Mucosa of descending colon (tissue), 3 donors: ENCODE measurements at regions not wholly inside any gene's neighbourhood (a gene's known extent, or its start where the extent isn't known, plus 50 kb on each side); places are given as distances from the start of the nearest gene placed in this dataset.

Source experiments
- ATAC-seq: fragments of 200-7000 bp; cut with Tn5 transposase; one replicate; pipeline ENCODE4 v1.9.1; 2020; ENCODE audit warnings: mild to moderate bottlenecking, moderate library complexity
- DNase-seq, 3 donors: peaks; one replicate each; pipeline ENCODE4 v3.0.0-alpha.2; 2020
- H3K36me3 ChIP-seq: fragments of 200-600 bp; one replicate; pipeline ENCODE4 v1.8.0; 2021; ENCODE audit warnings: low read depth, mild to moderate bottlenecking
- H3K4me1 ChIP-seq: fragments of 200-600 bp; one replicate; pipeline ENCODE4 v1.8.0; 2021; ENCODE audit warnings: low read depth, mild to moderate bottlenecking
- H3K4me3 ChIP-seq: fragments of 200-600 bp; one replicate; pipeline ENCODE4 v1.8.0; 2021; ENCODE audit warnings: mild to moderate bottlenecking
- H3K9me3 ChIP-seq: fragments of 200-600 bp; one replicate; pipeline ENCODE4 v1.8.0; 2021; ENCODE audit warnings: mild to moderate bottlenecking
- CTCF ChIP-seq: fragments of 200-600 bp; IDR thresholded peaks from one replicate; pipeline ENCODE4 v1.8.0; 2022; ENCODE audit warnings: antibody characterized with exemption, mild to moderate bottlenecking
- intact Hi-C, 2 donors: fragments of 100-400 bp; cut with DNase I in 1 of 2; cut with micrococcal nuclease in 1 of 2; formaldehyde crosslinking; loops; one replicate each; pipeline versions ENCODE4 v1.11.0 to v1.11.1; 2022; cut with DNase I, micrococcal nuclease
- donor health status: DM: no; HTN: no; CAD: no; lungs with moderate emphysema.
- donor health status: DM: no; HTN: no; CAD: no.
- donor health status: DM: no; HTN: yes; CAD: no.

- intact Hi-C loops: no loop called here
- DNase-seq (no peak), ATAC-seq (no peak)
- H3K4me3 ChIP-seq: no peak overlapping the region
- no peaks in the 10 kb centered on the region for H3K36me3 ChIP-seq
- no peak for TF ChIP-seq CTCF
- no peaks in the 10 kb centered on the region for H3K9me3 ChIP-seq
- H3K4me1 ChIP-seq: no peaks in the 10 kb centered on the region
These were observed 213.9 kb upstream of the ZNF536 start for GRCh38 chr19:30158067-30158892.

GRCh38 chr19:30158893-30159245 lies 213.3 kb upstream of the ZNF536 start:
- no peak for TF ChIP-seq CTCF

GRCh38 chr19:30159636-30160035 lies 212.5 kb upstream of the ZNF536 start:
- no peak for DNase-seq
- Histone ChIP-seq H3K36me3 (no peaks in the 10 kb centered on the region), H3K4me1 (no peaks in the 10 kb centered on the region), H3K9me3 (no peaks in the 10 kb centered on the region), H3K4me3 (no peak overlapping the region)
- TF ChIP-seq CTCF: no peak
- intact Hi-C loops: no loop called here
- ATAC-seq: no peak

More at GRCh38 chr19:30158893-30159245, 213.3 kb upstream of the ZNF536 start:
- DNase-seq (no peak), ATAC-seq (no peak)
- Histone ChIP-seq H3K4me3 (no peak overlapping the region), H3K9me3 (no peaks in the 10 kb centered on the region), H3K4me1 (no peaks in the 10 kb centered on the region), H3K36me3 (no peaks in the 10 kb centered on the region)
- intact Hi-C loops: no loop called here

GRCh38 chr19:30160426-30160825 lies 211.8 kb upstream of the ZNF536 start:
- DNase-seq (no peak), ATAC-seq (no peak)
- no peak for TF ChIP-seq CTCF
- H3K4me3 ChIP-seq: no peak overlapping the region
- no peaks in the 10 kb centered on the region for H3K9me3 ChIP-seq
- no peaks in the 10 kb centered on the region for H3K4me1 ChIP-seq
- no peaks in the 10 kb centered on the region for H3K36me3 ChIP-seq
- intact Hi-C loops: no loop called here

GRCh38 chr19:30161021-30161655 lies 211.0 kb upstream of the ZNF536 start:
- no peaks in the 10 kb centered on the region for H3K9me3 ChIP-seq
- H3K4me1 ChIP-seq: no peaks in the 10 kb centered on the region
- no peak for DNase-seq
- no peaks in the 10 kb centered on the region for H3K36me3 ChIP-seq
- intact Hi-C loops: no loop called here
- no peak for ATAC-seq
- H3K4me3 ChIP-seq: no peak overlapping the region
- no peak for TF ChIP-seq CTCF
